Left ventricle myocardium inferior (tissue), 1 donor: ENCODE measurements at regions not wholly inside any gene's neighbourhood (a gene's known extent, or its start where the extent isn't known, plus 50 kb on each side); places are given as distances from the start of the nearest gene placed in this dataset.

ENCODE experiments used
- DNase-seq: peaks from one replicate; pipeline ENCODE4 v3.0.0-alpha.2; 2020
- H3K27ac ChIP-seq: fragments of 200-600 bp; replicated peaks from 2 replicates; pipeline ENCODE4 v1.8.0; 2021
- H3K27me3 ChIP-seq: fragments of 200-600 bp; 2 replicates; pipeline ENCODE4 v1.8.0; 2021; ENCODE audit warnings: low read depth
- H3K36me3 ChIP-seq: fragments of 200-600 bp; 2 replicates; pipeline ENCODE4 v1.8.0; 2021
- H3K4me1 ChIP-seq: fragments of 200-600 bp; 2 replicates; pipeline ENCODE4 v1.8.0; 2021
- H3K4me3 ChIP-seq: fragments of 200-600 bp; 2 replicates; pipeline ENCODE4 v1.8.0; 2021; ENCODE audit warnings: mild to moderate bottlenecking, moderate library complexity
- H3K9me3 ChIP-seq: fragments of 200-600 bp; replicated peaks from 2 replicates; pipeline ENCODE4 v1.8.0; 2021
- intact Hi-C: fragments of 100-400 bp; cut with micrococcal nuclease; formaldehyde crosslinking; loops from one replicate; pipeline ENCODE4 v1.11.0; 2022
- TF ChIP-seq, protein P1 (sequence below): fragments of 200-600 bp; IDR thresholded peaks from 2 replicates; pipeline ENCODE4 v1.8.0; 2021; ENCODE audit warnings: antibody characterized with exemption, mild to moderate bottlenecking, borderline replicate concordance
- donor health status: DM: no; HTN: yes; CAD: no; lungs with severe emphysema.

DNA sequence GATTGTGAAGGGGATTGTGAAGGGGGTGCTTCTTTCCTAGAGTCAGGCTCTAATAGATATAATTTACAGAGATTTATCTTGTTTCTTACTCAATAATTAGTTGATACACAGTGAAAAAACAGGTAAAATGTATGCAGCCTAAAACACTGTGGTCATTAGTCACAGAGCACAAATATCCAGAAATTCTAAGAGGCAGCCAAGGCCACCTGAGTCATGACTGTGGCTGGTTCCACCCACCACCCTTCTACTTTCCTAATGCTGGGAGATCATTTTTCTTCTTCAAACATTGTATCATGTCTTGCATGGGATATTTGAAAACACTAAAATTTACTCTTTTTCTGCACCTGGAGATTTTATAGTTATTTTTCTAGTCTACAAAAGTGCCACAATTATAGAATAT is 181.6 kb downstream of the OTOR start:
- Histone ChIP-seq H3K4me3 (no peak overlapping the region), H3K4me1 (no peaks in the 10 kb centered on the region), H3K9me3 (no peaks in the 10 kb centered on the region), H3K27me3 (no peaks in the 10 kb centered on the region), H3K36me3 (no peaks in the 10 kb centered on the region), H3K27ac (no peak overlapping the region)
- TF ChIP-seq, protein P1, sequence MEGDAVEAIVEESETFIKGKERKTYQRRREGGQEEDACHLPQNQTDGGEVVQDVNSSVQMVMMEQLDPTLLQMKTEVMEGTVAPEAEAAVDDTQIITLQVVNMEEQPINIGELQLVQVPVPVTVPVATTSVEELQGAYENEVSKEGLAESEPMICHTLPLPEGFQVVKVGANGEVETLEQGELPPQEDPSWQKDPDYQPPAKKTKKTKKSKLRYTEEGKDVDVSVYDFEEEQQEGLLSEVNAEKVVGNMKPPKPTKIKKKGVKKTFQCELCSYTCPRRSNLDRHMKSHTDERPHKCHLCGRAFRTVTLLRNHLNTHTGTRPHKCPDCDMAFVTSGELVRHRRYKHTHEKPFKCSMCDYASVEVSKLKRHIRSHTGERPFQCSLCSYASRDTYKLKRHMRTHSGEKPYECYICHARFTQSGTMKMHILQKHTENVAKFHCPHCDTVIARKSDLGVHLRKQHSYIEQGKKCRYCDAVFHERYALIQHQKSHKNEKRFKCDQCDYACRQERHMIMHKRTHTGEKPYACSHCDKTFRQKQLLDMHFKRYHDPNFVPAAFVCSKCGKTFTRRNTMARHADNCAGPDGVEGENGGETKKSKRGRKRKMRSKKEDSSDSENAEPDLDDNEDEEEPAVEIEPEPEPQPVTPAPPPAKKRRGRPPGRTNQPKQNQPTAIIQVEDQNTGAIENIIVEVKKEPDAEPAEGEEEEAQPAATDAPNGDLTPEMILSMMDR: no peak
- intact Hi-C loops: no loop called here
- DNase-seq: no peak

DNA sequence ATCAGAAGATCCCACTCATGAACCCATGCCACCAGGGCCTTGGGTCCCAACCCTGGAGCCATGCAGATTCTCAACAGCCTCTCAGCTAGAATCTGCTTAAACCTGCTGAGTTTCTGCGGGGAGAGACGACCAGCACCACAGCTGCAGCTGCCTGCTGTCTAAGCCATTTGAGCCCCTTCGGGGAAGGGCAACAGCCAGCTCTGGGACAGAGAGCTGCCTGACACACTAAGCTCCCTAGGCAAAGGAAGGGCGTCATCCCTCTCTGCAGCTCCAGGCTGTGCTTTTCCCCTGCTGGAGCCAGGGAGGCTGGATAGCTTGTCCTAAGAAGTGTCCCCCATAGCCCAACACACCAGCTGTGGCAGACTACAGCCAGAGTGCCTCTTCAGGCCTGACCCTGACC is 182.5 kb downstream of the OTOR start:
- H3K27ac ChIP-seq: no peak overlapping the region
- no peak for DNase-seq
- intact Hi-C loops: no loop called here
- H3K4me1 ChIP-seq: no peaks in the 10 kb centered on the region
- TF ChIP-seq, protein P1: no peak
- no peaks in the 10 kb centered on the region for H3K27me3 ChIP-seq
- H3K9me3 ChIP-seq: peaks cover 1% of the 10 kb centered on the region
- H3K4me3 ChIP-seq: no peak overlapping the region
- H3K36me3 ChIP-seq: no peaks in the 10 kb centered on the region

DNA sequence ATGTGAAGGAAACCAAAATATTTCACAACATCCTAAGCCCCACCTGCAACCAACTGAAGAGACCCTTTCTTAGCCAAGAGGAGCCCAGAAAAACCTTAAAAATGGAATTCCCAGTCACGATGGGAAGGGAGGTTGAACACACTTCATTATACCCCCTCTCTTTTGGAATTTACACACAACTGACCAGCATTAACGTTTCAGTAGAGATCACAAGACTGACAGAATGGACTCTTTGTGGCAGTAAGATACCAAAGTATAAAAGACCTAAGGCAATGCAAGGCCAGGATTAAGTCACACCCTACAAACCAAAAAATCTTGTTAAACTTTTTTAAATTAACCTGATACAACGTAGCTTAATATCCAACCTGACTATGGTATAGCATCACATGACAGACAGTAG is 190.9 kb downstream of the OTOR start:
- TF ChIP-seq, protein P1: no peak
- intact Hi-C loops: no loop called here

DNA sequence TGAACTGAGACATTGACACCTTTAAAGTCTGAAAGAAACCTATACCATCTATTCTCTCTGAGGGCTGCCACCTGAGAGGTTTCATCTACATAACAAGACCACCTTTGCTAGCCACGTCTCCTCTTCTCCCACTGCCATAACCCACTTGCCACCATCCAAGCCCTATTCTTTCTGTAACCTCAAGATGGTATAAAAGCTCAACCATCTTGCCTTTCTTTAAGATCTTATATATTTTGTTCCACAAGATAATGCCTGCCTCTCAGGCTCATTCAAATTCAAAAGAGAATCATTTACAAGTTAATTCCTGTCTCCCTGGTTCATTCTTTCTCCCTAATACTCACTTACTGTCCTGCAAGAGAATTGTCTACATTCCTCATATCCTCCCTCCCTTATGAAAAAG is 192.5 kb downstream of the OTOR start:
- DNase-seq: no peak
- Histone ChIP-seq H3K9me3 (peaks cover 21% of the 10 kb centered on the region), H3K36me3 (no peaks in the 10 kb centered on the region), H3K4me1 (no peaks in the 10 kb centered on the region), H3K4me3 (no peak overlapping the region), H3K27me3 (no peaks in the 10 kb centered on the region), H3K27ac (no peak overlapping the region)
- intact Hi-C loops: no loop called here
- TF ChIP-seq, protein P1: no peak

More for the DNA sequence above, 190.9 kb downstream of the OTOR start:
- no peaks in the 10 kb centered on the region for H3K27me3 ChIP-seq
- H3K9me3 ChIP-seq: peaks cover 23% of the 10 kb centered on the region
- H3K27ac ChIP-seq: no peak overlapping the region
- no peaks in the 10 kb centered on the region for H3K36me3 ChIP-seq
- no peaks in the 10 kb centered on the region for H3K4me1 ChIP-seq
- H3K4me3 ChIP-seq: no peak overlapping the region
- DNase-seq: no peak

DNA sequence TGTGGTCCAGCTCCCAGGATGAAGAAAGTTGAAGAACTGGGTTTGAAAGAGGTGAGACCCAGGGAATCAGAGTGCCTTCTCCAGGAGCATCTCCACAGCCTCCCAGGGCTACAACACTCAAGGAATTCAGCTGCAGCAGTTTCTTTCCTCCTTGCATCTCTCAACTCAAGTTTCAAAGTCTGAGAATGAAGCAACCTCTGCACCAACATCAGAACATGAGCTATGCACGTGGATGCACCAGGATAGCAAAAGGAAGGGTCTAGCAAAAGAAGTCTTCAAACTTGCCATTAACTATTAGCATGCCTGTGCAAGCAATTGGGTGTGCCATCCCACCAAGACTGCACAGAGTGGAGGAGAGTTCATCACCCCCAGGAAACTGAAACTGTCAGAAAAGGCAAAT is 193.9 kb downstream of the OTOR start:
- intact Hi-C loops: no loop called here
- H3K4me1 ChIP-seq: no peaks in the 10 kb centered on the region
- H3K27me3 ChIP-seq: no peaks in the 10 kb centered on the region
- H3K9me3 ChIP-seq: peaks cover 10% of the 10 kb centered on the region
- DNase-seq: no peak
- no peaks in the 10 kb centered on the region for H3K36me3 ChIP-seq
- H3K4me3 ChIP-seq: no peak overlapping the region
- TF ChIP-seq, protein P1: no peak
- H3K27ac ChIP-seq: no peak overlapping the region

DNA sequence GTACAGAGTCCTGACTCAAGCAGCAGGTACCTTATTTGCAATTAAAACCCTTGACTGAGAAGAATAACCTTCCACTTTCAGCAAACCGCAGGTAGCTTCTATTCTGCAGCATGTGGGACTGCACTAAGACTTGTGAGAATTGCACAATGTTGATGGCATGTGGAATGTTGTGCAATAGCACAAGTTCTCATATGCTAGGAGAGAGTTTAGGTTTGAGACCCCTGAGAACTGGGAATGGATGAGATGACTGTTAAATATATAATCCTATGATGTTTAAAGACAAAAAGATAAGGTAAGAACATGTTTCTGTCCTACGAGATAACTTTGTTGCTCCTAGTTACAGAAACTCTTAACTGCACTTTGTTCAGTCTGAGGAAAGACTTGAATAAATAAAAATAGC is 194.6 kb downstream of the OTOR start:
- H3K36me3 ChIP-seq: no peaks in the 10 kb centered on the region
- intact Hi-C loops: no loop called here
- H3K27me3 ChIP-seq: no peaks in the 10 kb centered on the region
- no peak overlapping the region for H3K4me3 ChIP-seq
- peaks cover 6% of the 10 kb centered on the region for H3K9me3 ChIP-seq
- H3K4me1 ChIP-seq: no peaks in the 10 kb centered on the region
- DNase-seq: no peak
- TF ChIP-seq, protein P1: no peak
- H3K27ac ChIP-seq: no peak overlapping the region
